WTC11 (cell line): ENCODE measurements at regions not wholly inside any gene's neighbourhood (a gene's known extent, or its start where the extent isn't known, plus 50 kb on each side); places are given as distances from the start of the nearest gene placed in this dataset.

Experiments used
- CREB1 ChIP-seq: sonication (generic); formaldehyde crosslinking; IDR thresholded peaks from 2 replicates; pipeline ENCODE4 v1.8.0; 2023; ENCODE audit warnings: mild to moderate bottlenecking, missing genetic modification reagents
- CREM ChIP-seq: sonication (generic); formaldehyde crosslinking; IDR thresholded peaks from 2 replicates; pipeline ENCODE4 v1.8.1; 2022; ENCODE audit warnings: mild to moderate bottlenecking, missing genetic modification reagents, moderate library complexity
- CTCF ChIP-seq: fragments of 200-600 bp; IDR thresholded peaks from 2 replicates; pipeline ENCODE4 v1.8.0; 2022; ENCODE audit warnings: antibody characterized with exemption
- FOXP1 ChIP-seq: sonication (generic); formaldehyde crosslinking; IDR thresholded peaks from 2 replicates; pipeline ENCODE4 v1.8.0; 2022; ENCODE audit warnings: missing genetic modification reagents, mild to moderate bottlenecking, moderate library complexity, borderline replicate concordance
- TEAD4 ChIP-seq: sonication (generic); formaldehyde crosslinking; IDR thresholded peaks from 2 replicates; pipeline ENCODE4 v1.8.0; 2022; ENCODE audit warnings: mild to moderate bottlenecking, missing genetic modification reagents
- USF1 ChIP-seq: sonication (generic); formaldehyde crosslinking; IDR thresholded peaks from 2 replicates; pipeline ENCODE4 v1.8.0; 2022; ENCODE audit warnings: mild to moderate bottlenecking, missing genetic modification reagents
- USF2 ChIP-seq: sonication (generic); formaldehyde crosslinking; IDR thresholded peaks from 2 replicates; pipeline ENCODE4 v1.8.1; 2023; ENCODE audit warnings: mild to moderate bottlenecking, missing genetic modification reagents, moderate library complexity
- ZNF263 ChIP-seq: sonication (generic); formaldehyde crosslinking; IDR thresholded peaks from 2 replicates; pipeline ENCODE4 v1.8.1; 2022; ENCODE audit warnings: low read depth, mild to moderate bottlenecking, moderate library complexity, missing genetic modification reagents
- TF ChIP-seq, protein P1 (sequence below): sonication (generic); formaldehyde crosslinking; IDR thresholded peaks from 2 replicates; pipeline ENCODE4 v1.8.0; 2022; ENCODE audit warnings: mild to moderate bottlenecking, missing genetic modification reagents
- TF ChIP-seq, protein P2 (sequence below): sonication (generic); formaldehyde crosslinking; IDR thresholded peaks from 2 replicates; pipeline ENCODE4 v1.8.0; 2023; ENCODE audit warnings: mild to moderate bottlenecking, missing genetic modification reagents

GRCh38 chr5:20974426-20974825, 986.4 kb upstream of the CDH18 start:
- TF ChIP-seq CREB1: no peak
- no peak for TF ChIP-seq CTCF
- no peak for TF ChIP-seq CREM (CRISPR knock-in tag)
- no peak for TF ChIP-seq USF1 (CRISPR knock-in tag)
- TF ChIP-seq ZNF263 (CRISPR knock-in tag): no peak
- TF ChIP-seq, protein P1, sequence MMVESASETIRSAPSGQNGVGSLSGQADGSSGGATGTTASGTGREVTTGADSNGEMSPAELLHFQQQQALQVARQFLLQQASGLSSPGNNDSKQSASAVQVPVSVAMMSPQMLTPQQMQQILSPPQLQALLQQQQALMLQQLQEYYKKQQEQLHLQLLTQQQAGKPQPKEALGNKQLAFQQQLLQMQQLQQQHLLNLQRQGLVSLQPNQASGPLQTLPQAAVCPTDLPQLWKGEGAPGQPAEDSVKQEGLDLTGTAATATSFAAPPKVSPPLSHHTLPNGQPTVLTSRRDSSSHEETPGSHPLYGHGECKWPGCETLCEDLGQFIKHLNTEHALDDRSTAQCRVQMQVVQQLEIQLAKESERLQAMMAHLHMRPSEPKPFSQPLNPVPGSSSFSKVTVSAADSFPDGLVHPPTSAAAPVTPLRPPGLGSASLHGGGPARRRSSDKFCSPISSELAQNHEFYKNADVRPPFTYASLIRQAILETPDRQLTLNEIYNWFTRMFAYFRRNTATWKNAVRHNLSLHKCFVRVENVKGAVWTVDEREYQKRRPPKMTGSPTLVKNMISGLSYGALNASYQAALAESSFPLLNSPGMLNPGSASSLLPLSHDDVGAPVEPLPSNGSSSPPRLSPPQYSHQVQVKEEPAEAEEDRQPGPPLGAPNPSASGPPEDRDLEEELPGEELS: no peak
- TF ChIP-seq, protein P2, sequence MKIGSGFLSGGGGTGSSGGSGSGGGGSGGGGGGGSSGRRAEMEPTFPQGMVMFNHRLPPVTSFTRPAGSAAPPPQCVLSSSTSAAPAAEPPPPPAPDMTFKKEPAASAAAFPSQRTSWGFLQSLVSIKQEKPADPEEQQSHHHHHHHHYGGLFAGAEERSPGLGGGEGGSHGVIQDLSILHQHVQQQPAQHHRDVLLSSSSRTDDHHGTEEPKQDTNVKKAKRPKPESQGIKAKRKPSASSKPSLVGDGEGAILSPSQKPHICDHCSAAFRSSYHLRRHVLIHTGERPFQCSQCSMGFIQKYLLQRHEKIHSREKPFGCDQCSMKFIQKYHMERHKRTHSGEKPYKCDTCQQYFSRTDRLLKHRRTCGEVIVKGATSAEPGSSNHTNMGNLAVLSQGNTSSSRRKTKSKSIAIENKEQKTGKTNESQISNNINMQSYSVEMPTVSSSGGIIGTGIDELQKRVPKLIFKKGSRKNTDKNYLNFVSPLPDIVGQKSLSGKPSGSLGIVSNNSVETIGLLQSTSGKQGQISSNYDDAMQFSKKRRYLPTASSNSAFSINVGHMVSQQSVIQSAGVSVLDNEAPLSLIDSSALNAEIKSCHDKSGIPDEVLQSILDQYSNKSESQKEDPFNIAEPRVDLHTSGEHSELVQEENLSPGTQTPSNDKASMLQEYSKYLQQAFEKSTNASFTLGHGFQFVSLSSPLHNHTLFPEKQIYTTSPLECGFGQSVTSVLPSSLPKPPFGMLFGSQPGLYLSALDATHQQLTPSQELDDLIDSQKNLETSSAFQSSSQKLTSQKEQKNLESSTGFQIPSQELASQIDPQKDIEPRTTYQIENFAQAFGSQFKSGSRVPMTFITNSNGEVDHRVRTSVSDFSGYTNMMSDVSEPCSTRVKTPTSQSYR: no peak
- TF ChIP-seq TEAD4: no peak
- TF ChIP-seq USF2 (CRISPR knock-in tag): no peak
- no peak for TF ChIP-seq FOXP1 (CRISPR knock-in tag)
